ENCODE measurements at regions not wholly inside any gene's neighbourhood (a gene's known extent, or its start where the extent isn't known, plus 50 kb on each side); places are given as distances from the start of the nearest gene placed in this dataset.

GRCh38 chr3:161156936-161157335 lies 51.8 kb upstream of the B3GALNT1 start:
- ChIA-PET POLR2A (no interaction called here), CTCF (no interaction called here)
- no peak overlapping the region for H3K27ac ChIP-seq (ENCODE audit: extremely low read depth, low read depth, low read length)
- H3K4me1 ChIP-seq (ENCODE audit: control insufficient read depth, insufficient read depth, low read length): no peaks in the 10 kb centered on the region
- no peaks in the 10 kb centered on the region for H3K9me3 ChIP-seq (ENCODE audit: control insufficient read depth, insufficient read depth, low read depth, low read length)
- H3K4me3 ChIP-seq (ENCODE audit: low read depth, low read length): no peak overlapping the region
- TF ChIP-seq RBAK (tag by site-specific recombination; IDR thresholded peaks at IDR 0.05): no peak
- no peak for TF ChIP-seq ZNF518A (tag by site-specific recombination; conservative IDR thresholded peaks at IDR 0.05; ENCODE audit: low read depth)
- no peak for TF ChIP-seq ZNF266 (tag by site-specific recombination; IDR thresholded peaks at IDR 0.05; ENCODE audit: low read depth)
- no peak for TF ChIP-seq ZNF692 (tag by site-specific recombination; IDR thresholded peaks at IDR 0.05)
- no peak for TF ChIP-seq ZNF184 (tag by site-specific recombination; IDR thresholded peaks at IDR 0.05)
- no peak for TF ChIP-seq ZBTB7A (tag by site-specific recombination; IDR thresholded peaks at IDR 0.05; ENCODE audit: low read depth)
- TF ChIP-seq ZNF366 (tag by site-specific recombination; conservative IDR thresholded peaks at IDR 0.05): no peak
- no peaks in the 10 kb centered on the region for H3K36me3 ChIP-seq (ENCODE audit: control insufficient read depth in 2 of 2, insufficient read depth in 1 of 2, low read length in 2 of 2)

DNA sequence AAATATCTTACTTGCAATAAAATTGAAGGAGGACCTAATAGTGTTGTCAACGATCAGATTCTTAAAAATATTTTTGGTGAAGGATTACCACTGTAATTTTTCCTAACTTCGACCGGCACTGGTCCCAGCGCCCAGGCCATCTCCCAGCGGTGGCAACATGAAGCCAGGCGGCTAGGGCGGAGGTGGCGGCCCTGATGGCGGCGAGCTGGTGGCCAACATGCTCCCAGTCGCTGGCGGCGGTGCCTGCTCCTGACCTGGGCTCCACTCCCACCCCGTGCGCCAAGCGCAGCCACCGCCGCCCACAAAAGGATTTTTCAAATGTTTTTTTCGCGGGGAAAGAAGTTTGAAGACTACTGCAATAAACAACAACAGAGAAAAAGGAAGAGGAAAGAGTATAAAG lies 56.5 kb upstream of the B3GALNT1 start:
- ChIA-PET CTCF (interaction anchor here (0.7 kb wide), 1 partner anchor 24 kb away, joined by 5 read pairs; no protein-coding TSS in a partner anchor), POLR2A (no interaction called here)
- no peaks in the 10 kb centered on the region for H3K36me3 ChIP-seq (ENCODE audit: control insufficient read depth in 2 of 2, insufficient read depth in 1 of 2, low read length in 2 of 2)
- H3K27ac ChIP-seq (ENCODE audit: extremely low read depth, low read depth, low read length): no peak overlapping the region
- no peaks in the 10 kb centered on the region for H3K9me3 ChIP-seq (ENCODE audit: control insufficient read depth, insufficient read depth, low read depth, low read length)
- no peak overlapping the region for H3K4me3 ChIP-seq (ENCODE audit: low read depth, low read length)
- no peaks in the 10 kb centered on the region for H3K4me1 ChIP-seq (ENCODE audit: control insufficient read depth, insufficient read depth, low read length)
- TF ChIP-seq ZBTB8A (tag by site-specific recombination; IDR thresholded peaks at IDR 0.05) (no peak), GLI4 (tag by site-specific recombination; IDR thresholded peaks at IDR 0.05) (no peak), ZNF777 (tag by site-specific recombination; IDR thresholded peaks at IDR 0.05; ENCODE audit: borderline replicate concordance) (no peak), ZNF302 (tag by site-specific recombination; IDR thresholded peaks at IDR 0.05; ENCODE audit: low read depth) (no peak), ZNF211 (tag by site-specific recombination; IDR thresholded peaks at IDR 0.05; ENCODE audit: low read depth) (no peak), ZNF2 (tag by site-specific recombination; IDR thresholded peaks at IDR 0.05) (no peak), ZNF274 (IDR thresholded peaks at IDR 0.05; ENCODE audit: low read length) (no peak), ZNF274 (tag by site-specific recombination; IDR thresholded peaks at IDR 0.05; ENCODE audit: borderline replicate concordance) (no peak), ZNF510 (tag by site-specific recombination; IDR thresholded peaks at IDR 0.05; ENCODE audit: insufficient replicate concordance) (no peak), ZEB2 (tag by site-specific recombination; IDR thresholded peaks at IDR 0.05) (no peak), ZNF610 (tag by site-specific recombination; IDR thresholded peaks at IDR 0.05; ENCODE audit: borderline replicate concordance) (no peak), ZNF629 (tag by site-specific recombination; IDR thresholded peaks at IDR 0.05) (no peak), ZNF138 (tag by site-specific recombination; IDR thresholded peaks at IDR 0.05; ENCODE audit: borderline replicate concordance) (no peak), ZNF473 (tag by site-specific recombination; IDR thresholded peaks at IDR 0.05) (no peak)
- TF ChIP-seq, protein P1, sequence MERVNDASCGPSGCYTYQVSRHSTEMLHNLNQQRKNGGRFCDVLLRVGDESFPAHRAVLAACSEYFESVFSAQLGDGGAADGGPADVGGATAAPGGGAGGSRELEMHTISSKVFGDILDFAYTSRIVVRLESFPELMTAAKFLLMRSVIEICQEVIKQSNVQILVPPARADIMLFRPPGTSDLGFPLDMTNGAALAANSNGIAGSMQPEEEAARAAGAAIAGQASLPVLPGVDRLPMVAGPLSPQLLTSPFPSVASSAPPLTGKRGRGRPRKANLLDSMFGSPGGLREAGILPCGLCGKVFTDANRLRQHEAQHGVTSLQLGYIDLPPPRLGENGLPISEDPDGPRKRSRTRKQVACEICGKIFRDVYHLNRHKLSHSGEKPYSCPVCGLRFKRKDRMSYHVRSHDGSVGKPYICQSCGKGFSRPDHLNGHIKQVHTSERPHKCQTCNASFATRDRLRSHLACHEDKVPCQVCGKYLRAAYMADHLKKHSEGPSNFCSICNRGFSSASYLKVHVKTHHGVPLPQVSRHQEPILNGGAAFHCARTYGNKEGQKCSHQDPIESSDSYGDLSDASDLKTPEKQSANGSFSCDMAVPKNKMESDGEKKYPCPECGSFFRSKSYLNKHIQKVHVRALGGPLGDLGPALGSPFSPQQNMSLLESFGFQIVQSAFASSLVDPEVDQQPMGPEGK (tag by site-specific recombination; IDR thresholded peaks at IDR 0.05): no peak
- TF ChIP-seq, protein P2, sequence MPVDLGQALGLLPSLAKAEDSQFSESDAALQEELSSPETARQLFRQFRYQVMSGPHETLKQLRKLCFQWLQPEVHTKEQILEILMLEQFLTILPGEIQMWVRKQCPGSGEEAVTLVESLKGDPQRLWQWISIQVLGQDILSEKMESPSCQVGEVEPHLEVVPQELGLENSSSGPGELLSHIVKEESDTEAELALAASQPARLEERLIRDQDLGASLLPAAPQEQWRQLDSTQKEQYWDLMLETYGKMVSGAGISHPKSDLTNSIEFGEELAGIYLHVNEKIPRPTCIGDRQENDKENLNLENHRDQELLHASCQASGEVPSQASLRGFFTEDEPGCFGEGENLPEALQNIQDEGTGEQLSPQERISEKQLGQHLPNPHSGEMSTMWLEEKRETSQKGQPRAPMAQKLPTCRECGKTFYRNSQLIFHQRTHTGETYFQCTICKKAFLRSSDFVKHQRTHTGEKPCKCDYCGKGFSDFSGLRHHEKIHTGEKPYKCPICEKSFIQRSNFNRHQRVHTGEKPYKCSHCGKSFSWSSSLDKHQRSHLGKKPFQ (tag by site-specific recombination; IDR thresholded peaks at IDR 0.05): no peak
- TF ChIP-seq, protein P3, sequence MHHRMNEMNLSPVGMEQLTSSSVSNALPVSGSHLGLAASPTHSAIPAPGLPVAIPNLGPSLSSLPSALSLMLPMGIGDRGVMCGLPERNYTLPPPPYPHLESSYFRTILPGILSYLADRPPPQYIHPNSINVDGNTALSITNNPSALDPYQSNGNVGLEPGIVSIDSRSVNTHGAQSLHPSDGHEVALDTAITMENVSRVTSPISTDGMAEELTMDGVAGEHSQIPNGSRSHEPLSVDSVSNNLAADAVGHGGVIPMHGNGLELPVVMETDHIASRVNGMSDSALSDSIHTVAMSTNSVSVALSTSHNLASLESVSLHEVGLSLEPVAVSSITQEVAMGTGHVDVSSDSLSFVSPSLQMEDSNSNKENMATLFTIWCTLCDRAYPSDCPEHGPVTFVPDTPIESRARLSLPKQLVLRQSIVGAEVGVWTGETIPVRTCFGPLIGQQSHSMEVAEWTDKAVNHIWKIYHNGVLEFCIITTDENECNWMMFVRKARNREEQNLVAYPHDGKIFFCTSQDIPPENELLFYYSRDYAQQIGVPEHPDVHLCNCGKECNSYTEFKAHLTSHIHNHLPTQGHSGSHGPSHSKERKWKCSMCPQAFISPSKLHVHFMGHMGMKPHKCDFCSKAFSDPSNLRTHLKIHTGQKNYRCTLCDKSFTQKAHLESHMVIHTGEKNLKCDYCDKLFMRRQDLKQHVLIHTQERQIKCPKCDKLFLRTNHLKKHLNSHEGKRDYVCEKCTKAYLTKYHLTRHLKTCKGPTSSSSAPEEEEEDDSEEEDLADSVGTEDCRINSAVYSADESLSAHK (tag by site-specific recombination; IDR thresholded peaks at IDR 0.05): no peak
